Transverse colon (tissue), 4 donors: ENCODE measurements at regions not wholly inside any gene's neighbourhood (a gene's known extent, or its start where the extent isn't known, plus 50 kb on each side); places are given as distances from the start of the nearest gene placed in this dataset.

ENCODE experiments used
- CTCF ChIP-seq, 5 experiments: fragments of 200-600 bp in 3 of 5; fragments of 450-650 bp in 2 of 5; sonication (generic) in 3 of 5; IDR thresholded peaks; 1 replicate in 2 of 5; 2 replicates in 3 of 5; pipeline ENCODE4 v1.5.1; 2016 to 2017; ENCODE audit warnings: antibody characterized with exemption in 5 of 5, inconsistent platforms in 3 of 5, mild to moderate bottlenecking in 2 of 5, moderate library complexity in 1 of 5
- POLR2A ChIP-seq: fragments of 450-650 bp; IDR thresholded peaks from one replicate; pipeline ENCODE4 v1.6.1; 2016; ENCODE audit warnings: antibody characterized with exemption, mild to moderate bottlenecking, moderate library complexity
- POLR2AphosphoS5 ChIP-seq, 3 donors: sonication (generic); formaldehyde crosslinking; IDR thresholded peaks; one replicate each; pipeline ENCODE4 v1.6.1; 2016; ENCODE audit warnings: antibody characterized with exemption in 3 of 3

- no peak for TF ChIP-seq POLR2A
- TF ChIP-seq CTCF (IDR thresholded peaks at IDR 0.05), result no peak
- TF ChIP-seq POLR2AphosphoS5 (IDR thresholded peaks at IDR 0.05), result no peak
Measured at GRCh38 chr7:79666472-79666871, 213.0 kb upstream of the MAGI2 start.
